Panc1 (cell line): ENCODE measurements at regions not wholly inside any gene's neighbourhood (a gene's known extent, or its start where the extent isn't known, plus 50 kb on each side); places are given as distances from the start of the nearest gene placed in this dataset.

Experiments used
- ATAC-seq: fragments of 200-7000 bp; cut with Tn5 transposase; 2 replicates; pipeline ENCODE4 v1.9.1; 2020; ENCODE audit warnings: mild to moderate bottlenecking, moderate library complexity
- BruUV-seq: library from RNA; stranded (reverse); fragments of 400-500 nt; replicated peaks from 2 replicates; lab custom pipeline; 2021; lab: Mats Ljungman, UMichigan
- CTCF ChIA-PET: fragments of 300-600 bp; sonication (Branson Sonifier 250); formaldehyde crosslinking; loops from one replicate; lab custom pipeline; 2022; ENCODE audit warnings: antibody characterized with exemption; lab: Charles Lee
- POLR2A ChIA-PET: fragments of 300-600 bp; sonication (Branson Sonifier 250); formaldehyde crosslinking; loops from one replicate; lab custom pipeline; 2022; ENCODE audit warnings: antibody characterized with exemption; lab: Charles Lee
- DNase-seq: peaks from one replicate; pipeline ENCODE4 v3.0.0-alpha.2; 2010; ENCODE audit warnings: low read depth, low spot score
- H3K27ac ChIP-seq: 2 replicates; pipeline ENCODE4 v1.5.1; 2011; ENCODE audit warnings: mild to moderate bottlenecking, low read length, inconsistent platforms
- H3K27me3 ChIP-seq: fragments of 200-500 bp; sonication (Bioruptor generic); 2 replicates; pipeline ENCODE4 v1.6.0; 2014; ENCODE audit warnings: low read length, inconsistent platforms; ENCODE audit not compliant: control insufficient read depth, insufficient read depth
- H3K36me3 ChIP-seq: fragments of 200-500 bp; sonication (Bioruptor generic); 2 replicates; pipeline ENCODE4 v1.5.1; 2014; ENCODE audit warnings: inconsistent platforms, mild to moderate bottlenecking, low read length, moderate library complexity; ENCODE audit not compliant: control insufficient read depth, insufficient read depth
- H3K4me1 ChIP-seq: 2 replicates; pipeline ENCODE4 v1.5.1; 2011; ENCODE audit warnings: inconsistent platforms, mild to moderate bottlenecking, low read length, moderate library complexity; ENCODE audit not compliant: control insufficient read depth, insufficient read depth
- H3K4me3 ChIP-seq, 2 experiments: 2 replicates each; pipeline ENCODE4 v1.5.1; 2011 to 2012; ENCODE audit warnings: low read depth in 2 of 2, low read length in 2 of 2, mild to moderate bottlenecking in 2 of 2, inconsistent platforms in 1 of 2, moderate library complexity in 1 of 2
- H3K9me3 ChIP-seq: fragments of 200-500 bp; sonication (Bioruptor generic); 2 replicates; pipeline ENCODE4 v1.5.1; 2014; ENCODE audit warnings: low read depth, mild to moderate bottlenecking, inconsistent platforms, low read length, moderate library complexity; ENCODE audit not compliant: control insufficient read depth, insufficient read depth
- CTCF ChIP-seq: fragments of 450-650 bp; IDR thresholded peaks from 2 replicates; pipeline ENCODE4 v1.5.1; 2017; ENCODE audit warnings: mild to moderate bottlenecking
- POLR2AphosphoS5 ChIP-seq: IDR thresholded peaks from 2 replicates; pipeline ENCODE4 v1.6.1; 2012; ENCODE audit warnings: mild to moderate bottlenecking, low read depth, low read length, moderate library complexity
- SIN3A ChIP-seq: IDR thresholded peaks from 2 replicates; pipeline ENCODE4 v1.6.1; 2012; ENCODE audit warnings: low read depth, mild to moderate bottlenecking, low read length, moderate library complexity, borderline replicate concordance; ENCODE audit not compliant: insufficient read depth
- TCF7L2 ChIP-seq: IDR thresholded peaks from 2 replicates; pipeline ENCODE4 v1.6.1; 2011; ENCODE audit warnings: mild to moderate bottlenecking, low read depth, low read length, inconsistent platforms
- in situ Hi-C: cut with HindIII; loops from 2 replicates; pipeline ENCODE4 v1.10.0; 2016; ENCODE audit warnings: low sequenced_read_pairs, low pct_unique_long_range_greater_than_20kb
- intact Hi-C: fragments of 100-400 bp; cut with micrococcal nuclease; formaldehyde crosslinking; loops from one replicate; pipeline ENCODE4 v1.10.0; 2022; ENCODE audit not compliant: unreplicated experiment
- TF ChIP-seq, protein P1 (sequence below), 2 experiments: IDR thresholded peaks; 2 replicates each; pipeline ENCODE4 v1.6.1; 2011 to 2012; ENCODE audit warnings: low read depth in 2 of 2, control low read depth in 1 of 2, low read length in 1 of 2, mild to moderate bottlenecking in 1 of 2, moderate library complexity in 1 of 2; ENCODE audit not compliant: insufficient read depth in 1 of 2

DNA sequence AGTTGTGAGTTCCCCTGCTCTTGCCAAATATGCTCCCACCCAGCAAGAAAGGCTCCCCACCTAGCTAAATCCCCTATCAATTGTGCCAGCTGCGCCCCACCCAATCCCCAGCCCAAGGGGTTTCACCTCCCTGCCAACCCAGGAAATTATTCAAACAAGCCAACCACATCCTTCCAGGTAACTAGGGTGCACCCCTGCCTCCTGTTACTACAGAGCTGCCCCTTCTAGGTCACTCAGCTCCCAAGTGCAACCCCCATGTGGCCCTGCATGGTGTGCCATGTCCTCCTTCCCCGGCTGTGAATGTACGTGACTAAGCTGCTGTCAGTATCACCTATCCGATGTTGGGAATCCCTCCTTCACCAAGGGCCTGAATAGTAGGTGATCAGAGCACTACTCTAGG, 91.2 kb upstream of the LDAH start:
- in situ Hi-C loops (no loop called here), intact Hi-C loops (no loop called here)
- no peak overlapping the region for H3K27ac ChIP-seq
- TF ChIP-seq TCF7L2 (no peak), CTCF (no peak), SIN3A (no peak), POLR2AphosphoS5 (no peak)
- TF ChIP-seq, protein P1, sequence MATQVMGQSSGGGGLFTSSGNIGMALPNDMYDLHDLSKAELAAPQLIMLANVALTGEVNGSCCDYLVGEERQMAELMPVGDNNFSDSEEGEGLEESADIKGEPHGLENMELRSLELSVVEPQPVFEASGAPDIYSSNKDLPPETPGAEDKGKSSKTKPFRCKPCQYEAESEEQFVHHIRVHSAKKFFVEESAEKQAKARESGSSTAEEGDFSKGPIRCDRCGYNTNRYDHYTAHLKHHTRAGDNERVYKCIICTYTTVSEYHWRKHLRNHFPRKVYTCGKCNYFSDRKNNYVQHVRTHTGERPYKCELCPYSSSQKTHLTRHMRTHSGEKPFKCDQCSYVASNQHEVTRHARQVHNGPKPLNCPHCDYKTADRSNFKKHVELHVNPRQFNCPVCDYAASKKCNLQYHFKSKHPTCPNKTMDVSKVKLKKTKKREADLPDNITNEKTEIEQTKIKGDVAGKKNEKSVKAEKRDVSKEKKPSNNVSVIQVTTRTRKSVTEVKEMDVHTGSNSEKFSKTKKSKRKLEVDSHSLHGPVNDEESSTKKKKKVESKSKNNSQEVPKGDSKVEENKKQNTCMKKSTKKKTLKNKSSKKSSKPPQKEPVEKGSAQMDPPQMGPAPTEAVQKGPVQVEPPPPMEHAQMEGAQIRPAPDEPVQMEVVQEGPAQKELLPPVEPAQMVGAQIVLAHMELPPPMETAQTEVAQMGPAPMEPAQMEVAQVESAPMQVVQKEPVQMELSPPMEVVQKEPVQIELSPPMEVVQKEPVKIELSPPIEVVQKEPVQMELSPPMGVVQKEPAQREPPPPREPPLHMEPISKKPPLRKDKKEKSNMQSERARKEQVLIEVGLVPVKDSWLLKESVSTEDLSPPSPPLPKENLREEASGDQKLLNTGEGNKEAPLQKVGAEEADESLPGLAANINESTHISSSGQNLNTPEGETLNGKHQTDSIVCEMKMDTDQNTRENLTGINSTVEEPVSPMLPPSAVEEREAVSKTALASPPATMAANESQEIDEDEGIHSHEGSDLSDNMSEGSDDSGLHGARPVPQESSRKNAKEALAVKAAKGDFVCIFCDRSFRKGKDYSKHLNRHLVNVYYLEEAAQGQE (IDR thresholded peaks at IDR 0.05; ENCODE audit: insufficient read depth in 1 of 2, low read depth in 2 of 2, low read length in 1 of 2) = no peak
- H3K4me3 ChIP-seq = no peak overlapping the region
- no peaks in the 10 kb centered on the region for H3K36me3 ChIP-seq
- ChIA-PET CTCF (no interaction called here), POLR2A (no interaction called here)
- peaks cover 7% of the 10 kb centered on the region for H3K27me3 ChIP-seq
- no TSS peak for BruUV-seq
- DNase-seq = no peak
- H3K9me3 ChIP-seq = no peaks in the 10 kb centered on the region
- no peaks in the 10 kb centered on the region for H3K4me1 ChIP-seq
- no peak for ATAC-seq

DNA sequence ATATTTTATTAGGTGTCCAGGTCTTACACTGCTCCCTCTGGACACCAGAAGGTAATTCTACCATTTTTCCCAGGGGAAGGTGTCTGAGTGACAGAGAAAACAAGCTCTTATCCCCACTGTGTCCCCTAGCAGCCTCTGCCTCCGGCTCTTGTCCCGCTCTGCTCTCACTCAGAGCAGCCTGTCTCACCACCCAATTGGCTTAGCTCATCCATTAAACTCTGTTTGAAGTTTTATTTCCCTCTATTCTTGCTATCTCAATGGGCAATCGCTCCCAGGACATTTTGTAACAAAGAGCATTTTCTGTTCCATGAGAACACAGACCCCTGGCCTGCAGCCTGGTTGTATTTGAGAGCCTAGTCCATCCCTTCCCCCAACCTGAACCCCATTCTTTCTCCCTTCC, 90.6 kb upstream of the LDAH start:
- in situ Hi-C loops = no loop called here
- Histone ChIP-seq H3K4me3 (no peak overlapping the region), H3K27ac (no peak overlapping the region), H3K36me3 (no peaks in the 10 kb centered on the region), H3K27me3 (peaks cover 7% of the 10 kb centered on the region), H3K4me1 (no peaks in the 10 kb centered on the region), H3K9me3 (no peaks in the 10 kb centered on the region)
- TF ChIP-seq POLR2AphosphoS5 (no peak), TCF7L2 (no peak), CTCF (no peak), SIN3A (no peak)
- TF ChIP-seq, protein P1 (IDR thresholded peaks at IDR 0.05; ENCODE audit: insufficient read depth in 1 of 2, low read depth in 2 of 2, low read length in 1 of 2) = no peak
- no TSS peak for BruUV-seq
- intact Hi-C loops = no loop called here
- no peak for DNase-seq
- POLR2A ChIA-PET = no interaction called here
- CTCF ChIA-PET = no interaction called here
- no peak for ATAC-seq
